HG03439 (cell line): ENCODE measurements at regions not wholly inside any gene's neighbourhood (a gene's known extent, or its start where the extent isn't known, plus 50 kb on each side); places are given as distances from the start of the nearest gene placed in this dataset.

ENCODE experiments used
- ATAC-seq: cut with Tn5 transposase; IDR thresholded peaks from one replicate; pipeline ENCODE4 v1.9.1; 2021; ENCODE audit warnings: mild to moderate bottlenecking, moderate library complexity; ENCODE audit not compliant: unreplicated experiment

DNA sequence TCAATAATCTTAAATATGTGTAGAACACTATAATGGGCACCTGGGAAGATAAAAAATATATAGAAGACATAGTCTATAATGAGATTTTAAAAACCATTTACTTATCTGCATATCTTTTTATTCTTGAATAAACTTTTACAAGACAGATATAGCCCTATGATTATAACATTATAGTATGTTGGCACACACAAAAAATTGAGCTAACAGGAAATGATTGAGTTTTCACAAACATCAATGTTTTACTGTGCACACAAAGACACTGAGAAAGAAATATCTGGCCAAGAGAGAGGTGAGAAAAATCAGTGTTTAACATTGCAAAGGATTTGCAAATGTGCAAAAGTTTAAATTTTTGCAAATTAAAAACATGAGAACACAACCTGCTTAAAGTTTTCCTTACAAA lies 124.3 kb downstream of the BBS10 start:
- no peak for ATAC-seq

DNA sequence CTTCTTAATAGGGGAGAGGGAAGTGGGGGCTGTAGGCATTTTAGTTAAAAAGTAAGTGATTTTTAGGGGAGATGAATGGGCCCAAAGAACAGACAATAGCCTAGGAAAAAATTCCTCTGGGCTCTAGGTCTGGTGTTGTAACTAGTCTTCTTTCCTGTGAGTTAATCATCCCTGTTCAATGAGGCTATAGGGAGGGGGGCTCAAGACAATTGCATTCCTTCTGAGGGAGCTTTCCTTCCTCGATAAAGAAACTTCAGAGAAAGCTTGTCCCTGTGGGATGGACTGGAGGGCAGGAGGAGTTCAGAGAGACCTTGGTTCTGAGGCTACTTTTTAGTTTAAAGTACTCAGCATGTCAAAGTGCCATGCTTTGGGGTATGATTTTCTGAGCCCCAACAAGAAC lies 127.2 kb downstream of the BBS10 start:
- ATAC-seq: no peak

DNA sequence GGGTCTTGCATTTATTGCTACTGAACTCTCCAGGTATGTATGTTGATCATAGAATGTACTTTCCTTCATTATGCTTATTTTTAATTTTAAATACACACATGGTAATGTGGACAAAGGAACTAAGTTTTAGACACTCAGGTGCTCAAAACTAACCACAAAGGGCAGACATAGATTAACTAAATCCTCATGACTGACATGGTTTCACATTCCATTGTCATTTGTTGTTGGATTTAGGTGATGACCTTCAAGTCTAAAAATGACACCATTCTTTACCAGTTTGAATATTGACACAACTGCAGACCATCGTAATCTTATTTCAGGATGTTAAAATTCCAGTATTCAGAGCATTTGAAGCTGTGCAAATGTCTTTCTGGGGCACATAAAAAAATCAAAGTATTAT lies 128.4 kb downstream of the BBS10 start:
- no peak for ATAC-seq

DNA sequence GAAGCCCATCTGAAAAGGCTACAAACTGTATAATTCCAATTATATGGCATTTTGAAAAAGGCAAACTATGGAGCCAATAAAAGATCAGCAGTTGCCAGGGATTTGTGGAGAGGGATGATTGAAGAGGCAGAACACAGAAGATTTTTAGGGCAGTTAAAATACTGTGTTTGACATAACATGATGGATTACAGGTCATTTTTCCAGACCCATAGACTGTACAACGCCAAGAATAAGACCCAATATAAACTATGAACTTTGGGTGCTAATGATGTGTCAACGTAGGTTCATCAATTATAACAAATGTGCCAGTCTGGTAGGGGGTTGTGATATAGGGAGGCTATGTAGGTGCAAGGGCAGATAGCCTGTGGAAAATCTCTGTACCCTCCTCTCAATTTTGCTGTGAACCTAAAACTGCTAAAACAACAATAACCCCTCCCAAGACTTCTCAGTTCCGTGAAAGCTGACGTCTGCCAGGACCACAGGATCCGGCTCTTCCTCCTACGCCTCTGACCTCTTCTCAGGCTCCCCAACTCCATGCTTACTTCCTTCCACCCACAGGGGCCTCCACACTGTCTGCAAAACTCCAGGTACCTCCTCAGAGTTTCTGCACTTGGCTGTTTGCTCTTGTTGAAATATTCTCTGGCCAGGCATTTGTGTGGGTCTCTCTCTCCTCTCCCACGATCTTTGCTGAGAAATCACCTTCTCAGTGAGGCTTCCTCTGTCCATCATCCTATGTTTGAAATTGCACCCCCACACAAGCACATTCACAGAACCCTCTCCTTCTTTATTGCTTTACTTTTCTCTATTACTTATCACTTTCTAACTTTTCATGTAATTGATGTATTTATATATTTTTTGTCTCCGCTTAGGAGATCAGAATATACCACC lies 131.4 kb downstream of the BBS10 start:
- no peak for ATAC-seq

DNA sequence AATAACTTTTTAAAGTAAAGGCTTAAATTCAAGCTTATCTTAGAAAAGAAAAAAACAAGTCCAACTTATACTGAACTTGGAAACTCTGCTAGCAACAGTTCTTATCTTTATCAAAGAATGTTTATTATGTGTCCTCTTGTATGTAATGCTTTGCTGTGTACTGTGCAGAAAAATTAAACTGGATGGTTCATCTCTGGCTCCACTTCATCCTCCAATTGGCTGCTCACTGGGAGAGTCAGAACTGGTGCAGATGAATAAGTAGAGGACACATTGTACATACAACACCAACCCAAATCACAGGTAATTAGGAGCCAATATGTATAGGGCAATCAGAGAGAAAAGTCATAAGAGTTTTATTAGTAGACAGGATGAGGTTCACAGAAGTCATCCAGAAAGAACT lies 123.6 kb upstream of the NAP1L1 start:
- no peak for ATAC-seq

DNA sequence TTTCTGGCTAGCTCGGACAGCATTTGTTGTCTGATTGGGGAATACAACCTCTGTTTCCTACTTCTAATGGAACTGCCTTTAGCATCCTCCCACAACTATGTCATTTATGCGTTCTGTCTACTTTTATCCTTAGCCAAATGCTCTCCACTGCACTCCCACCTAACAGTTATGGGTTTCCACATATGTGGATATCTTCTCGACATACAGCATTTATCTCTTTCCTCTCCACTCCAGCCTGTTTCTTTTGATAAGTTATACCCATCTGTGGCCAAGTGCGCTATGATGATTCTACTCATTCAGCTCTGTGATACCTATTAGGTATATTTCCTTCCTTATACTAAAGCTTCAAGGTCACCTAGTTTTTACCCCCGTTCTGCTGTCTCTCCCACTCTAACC lies 122.2 kb upstream of the NAP1L1 start:
- no peak for ATAC-seq

DNA sequence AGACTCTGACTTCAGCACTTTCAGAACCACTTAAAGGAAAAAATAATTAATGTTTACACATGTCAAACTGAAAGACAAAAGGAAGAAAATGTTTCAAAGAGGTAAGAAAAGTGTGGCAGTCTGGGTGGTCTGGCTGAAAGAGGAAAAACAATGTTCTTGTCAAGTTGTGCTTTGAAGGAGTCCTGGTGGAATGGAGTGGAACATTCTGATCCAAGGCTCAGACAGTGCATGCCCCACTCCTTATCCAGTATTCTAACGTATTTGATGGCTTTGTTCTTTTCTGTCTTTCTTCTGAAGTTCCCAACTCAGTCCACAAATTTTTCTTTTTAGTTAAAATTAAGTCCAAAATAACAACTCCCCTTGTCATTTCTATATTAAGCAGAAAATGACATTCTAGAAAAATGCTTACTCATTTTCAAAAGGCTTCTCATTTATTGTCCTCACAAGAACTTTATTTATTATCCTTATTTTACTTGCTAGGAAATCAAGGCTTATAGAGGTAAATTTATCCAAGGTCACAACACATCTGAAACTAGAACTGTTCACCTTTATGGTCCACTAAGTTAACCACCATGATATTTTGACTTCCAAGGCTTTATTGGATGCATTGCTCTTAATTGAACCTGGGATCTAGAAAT lies 121.7 kb upstream of the NAP1L1 start:
- ATAC-seq: no peak

DNA sequence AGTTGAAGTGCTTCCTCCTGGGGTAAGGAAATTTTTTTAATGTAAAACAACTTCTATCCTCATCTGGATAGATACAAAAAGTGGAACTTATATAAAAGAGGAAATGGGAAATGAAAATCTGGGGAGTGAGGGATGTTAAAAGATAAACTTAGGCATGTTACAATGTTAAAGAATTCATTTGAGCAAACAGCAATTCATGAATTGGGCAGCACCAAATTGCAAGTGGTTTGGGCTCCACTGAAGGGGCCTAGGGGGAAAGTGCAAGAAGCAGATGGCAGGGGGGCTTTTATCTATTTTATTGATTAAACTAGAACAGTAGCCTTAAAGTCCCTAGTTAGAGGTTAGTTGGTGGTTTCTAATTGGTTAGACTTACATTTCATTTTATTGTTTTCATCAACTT lies 118.1 kb upstream of the NAP1L1 start:
- ATAC-seq: no peak

DNA sequence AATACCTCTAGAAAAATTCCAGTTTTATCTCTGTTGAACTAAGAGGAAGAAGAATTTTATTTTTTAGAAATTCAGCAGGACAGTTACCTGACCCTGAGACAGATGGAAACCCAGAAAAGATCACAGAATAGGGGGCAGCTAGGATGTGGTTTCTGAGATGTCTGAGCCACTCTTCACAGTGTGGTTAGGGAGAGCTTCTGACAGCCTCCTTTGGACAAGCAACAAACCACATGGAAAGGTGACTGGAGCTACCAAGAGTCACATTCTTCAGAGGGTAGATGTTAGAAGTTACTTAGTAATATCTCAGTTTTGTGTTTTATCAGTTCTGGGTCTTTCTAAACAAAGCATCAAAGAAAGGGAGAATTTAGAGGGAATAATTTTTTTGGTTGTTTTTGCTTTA lies 117.3 kb upstream of the NAP1L1 start:
- ATAC-seq: no peak

DNA sequence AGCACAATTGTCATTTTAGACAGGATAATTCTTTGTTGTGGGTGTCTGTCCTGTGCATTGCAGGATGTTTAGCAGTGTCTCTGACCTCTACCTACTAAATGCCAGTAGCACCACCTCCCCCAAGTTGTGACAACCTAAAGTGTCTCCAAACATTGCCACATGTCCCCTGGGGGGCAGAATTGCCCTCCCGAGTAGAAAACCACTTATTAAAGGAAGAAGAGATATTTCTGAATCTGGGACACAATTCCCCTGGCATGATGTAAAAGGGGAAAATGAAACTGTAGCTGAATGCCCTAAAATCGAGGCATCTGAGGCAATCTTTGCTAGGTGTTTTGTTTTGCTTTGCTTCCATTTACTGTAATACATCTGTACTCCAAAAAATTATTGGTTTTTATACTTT lies 116.8 kb upstream of the NAP1L1 start:
- no peak for ATAC-seq

DNA sequence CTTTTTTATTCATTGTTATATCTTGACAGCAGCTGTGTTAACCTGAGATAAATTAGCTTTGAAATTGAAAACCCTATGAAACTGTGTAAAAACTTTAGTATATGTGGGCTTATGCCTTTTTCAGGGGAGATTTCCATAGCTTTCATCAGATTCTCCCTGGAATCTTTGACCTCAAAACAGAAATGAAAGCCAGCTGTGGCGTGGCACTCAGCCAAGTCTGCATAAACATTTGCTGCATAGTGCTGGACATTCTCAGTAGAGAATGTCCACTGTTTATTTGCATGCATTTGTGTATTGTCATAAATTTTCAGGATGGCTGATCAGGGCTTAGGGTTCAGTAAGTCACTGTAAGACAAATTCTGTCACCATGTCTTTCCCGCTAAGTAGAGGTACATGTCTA lies 115.3 kb upstream of the NAP1L1 start:
- no peak for ATAC-seq

DNA sequence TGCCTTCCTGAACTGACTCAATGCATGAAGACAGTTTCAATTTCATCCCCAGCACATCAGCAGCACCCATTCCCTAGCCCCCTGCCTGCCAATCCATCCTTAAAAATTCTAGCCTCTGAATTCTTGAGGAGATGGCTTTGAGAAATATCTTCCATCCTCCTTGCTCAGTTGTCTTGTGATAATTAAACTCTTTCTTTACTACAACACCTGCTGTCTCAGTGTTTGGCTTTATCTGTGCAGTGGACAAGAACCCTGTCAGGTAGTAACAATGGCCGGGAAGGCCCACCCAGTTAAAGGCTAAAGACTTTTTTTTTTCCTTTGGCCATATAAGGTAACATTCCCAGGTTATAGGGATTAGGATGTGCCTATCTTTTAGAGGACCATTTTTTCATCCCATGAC lies 114.4 kb upstream of the NAP1L1 start:
- no peak for ATAC-seq

DNA sequence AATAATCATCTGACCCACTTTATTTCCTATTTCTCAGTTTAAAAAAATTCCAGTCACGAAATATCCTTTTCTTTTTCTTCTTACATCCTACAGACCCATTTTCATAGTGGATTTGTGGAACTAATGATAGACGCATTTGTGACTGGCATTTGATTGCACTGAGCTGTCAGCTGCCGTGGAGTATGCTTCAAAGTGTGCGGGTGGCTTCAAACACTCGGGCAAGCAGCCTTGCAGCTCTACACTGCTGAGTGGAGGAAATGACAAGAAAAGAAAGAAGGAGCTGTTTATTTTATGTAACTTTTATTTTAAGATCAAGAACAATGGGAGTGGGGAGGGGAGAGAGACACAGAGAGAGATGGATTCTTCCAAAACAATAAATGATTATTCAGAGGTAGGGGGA lies 112.8 kb upstream of the NAP1L1 start:
- no peak for ATAC-seq

DNA sequence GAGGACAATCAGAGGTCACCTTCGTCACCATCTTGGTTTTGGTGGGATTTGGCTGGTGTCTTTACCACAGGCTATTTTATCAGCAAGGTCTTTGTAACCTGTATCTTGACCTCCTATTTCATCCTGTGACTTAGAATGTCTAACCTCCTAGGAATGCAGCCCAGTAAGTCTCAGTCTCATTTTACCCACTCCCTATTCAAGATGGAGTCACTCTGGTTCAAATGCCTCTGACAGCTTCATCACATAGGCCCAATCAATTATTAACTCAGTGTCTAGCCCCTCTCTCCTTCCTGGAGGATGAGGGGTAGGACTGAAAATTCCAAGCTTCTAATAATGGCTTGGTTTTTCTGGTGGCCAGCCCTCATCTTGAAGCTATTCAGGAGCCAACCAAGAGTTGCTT lies 111.4 kb upstream of the NAP1L1 start:
- ATAC-seq: no peak

DNA sequence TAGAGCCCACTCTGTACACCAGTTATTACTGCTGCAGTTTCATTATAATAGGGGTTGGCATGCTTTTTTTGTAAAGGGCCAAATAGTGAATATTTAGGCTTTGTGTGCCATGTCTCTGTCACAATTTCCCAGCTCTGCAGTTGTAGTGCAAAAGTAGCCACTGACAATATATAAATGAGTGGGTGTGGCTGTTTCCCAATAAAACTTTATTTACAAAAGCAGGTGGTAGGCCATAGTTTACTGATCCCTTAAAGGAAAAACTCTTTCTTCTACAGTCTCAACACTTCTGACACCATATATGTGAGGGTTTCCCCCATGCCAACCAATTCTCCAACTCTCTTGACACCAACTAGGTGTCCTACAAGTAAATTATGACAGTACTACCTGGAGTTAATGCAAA lies 110.2 kb upstream of the NAP1L1 start:
- no peak for ATAC-seq

DNA sequence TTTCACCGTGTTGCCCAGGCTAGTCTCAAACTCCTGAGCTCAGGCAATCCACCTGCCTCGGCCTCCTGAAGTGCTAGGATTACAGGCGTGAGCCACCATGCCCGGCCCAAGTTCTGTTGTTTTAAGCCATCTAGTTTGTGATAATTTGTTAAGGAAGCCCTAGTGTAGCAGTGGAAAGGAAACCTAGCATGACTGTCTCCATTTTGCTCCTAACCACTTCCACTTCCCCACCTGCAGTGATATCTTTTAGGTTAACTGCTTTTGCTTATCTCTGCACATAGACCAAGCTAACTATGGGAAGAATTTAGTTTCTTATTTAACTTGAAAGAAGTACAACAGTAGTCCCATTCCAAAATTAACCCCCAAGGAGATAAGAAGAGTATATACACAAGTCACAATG lies 109.5 kb upstream of the NAP1L1 start:
- no peak for ATAC-seq

DNA sequence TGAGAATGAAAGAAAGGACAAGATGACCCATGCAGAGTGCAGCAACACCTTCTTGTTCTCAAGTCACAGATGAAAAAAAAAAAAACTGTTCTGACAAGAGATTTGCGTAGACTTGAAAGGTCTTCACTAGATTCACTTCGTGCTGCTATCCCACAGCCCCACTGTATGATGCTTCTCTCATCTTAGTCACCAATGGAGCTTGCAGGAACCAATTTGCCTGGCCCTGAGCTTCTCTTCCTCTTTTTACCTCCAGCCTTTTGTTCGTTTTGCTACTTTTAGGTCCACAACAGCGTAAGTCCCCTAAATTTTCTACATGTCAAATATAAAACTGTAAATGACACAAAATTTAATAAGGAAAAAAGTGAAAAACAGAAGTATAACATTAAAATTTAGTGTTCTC lies 107.9 kb upstream of the NAP1L1 start:
- no peak for ATAC-seq

DNA sequence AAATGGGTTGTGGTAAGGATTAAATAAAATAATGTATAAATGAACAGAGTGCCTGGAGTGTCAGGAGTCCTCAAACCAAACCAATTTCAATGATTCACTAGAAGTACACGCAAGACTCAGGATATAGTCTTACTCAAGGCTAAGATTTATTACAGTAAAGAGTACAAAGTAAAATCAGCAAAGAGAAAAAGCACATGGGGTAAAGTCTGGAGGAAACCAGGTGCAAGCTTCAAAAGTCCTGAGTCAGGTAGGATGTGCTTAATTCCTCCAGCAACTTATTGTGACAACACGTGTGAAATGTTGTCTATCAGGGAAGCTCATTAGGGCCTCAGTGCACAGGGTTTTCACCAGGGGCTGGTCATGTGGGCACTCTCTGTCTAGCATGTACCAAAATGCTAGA lies 105.8 kb upstream of the NAP1L1 start:
- no peak for ATAC-seq

DNA sequence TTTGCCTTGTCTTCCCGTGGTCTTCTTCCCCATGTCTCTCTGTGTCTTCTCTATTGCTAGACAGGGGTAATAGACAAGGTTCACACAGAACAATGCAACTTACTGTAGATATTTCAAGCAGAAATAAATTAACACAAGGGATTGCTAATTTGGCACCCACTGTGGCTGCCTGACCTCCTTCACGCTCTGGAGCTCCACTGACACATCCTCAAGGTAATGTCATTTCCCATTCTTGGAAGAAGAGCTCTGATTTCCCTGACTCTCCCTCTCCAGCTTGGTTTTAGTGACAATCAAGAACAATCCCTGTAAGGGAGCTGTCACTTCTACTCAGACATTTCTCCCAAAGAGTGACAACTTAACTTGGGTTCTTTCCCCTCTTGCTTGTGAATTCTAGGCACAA lies 105.4 kb upstream of the NAP1L1 start:
- ATAC-seq: no peak

DNA sequence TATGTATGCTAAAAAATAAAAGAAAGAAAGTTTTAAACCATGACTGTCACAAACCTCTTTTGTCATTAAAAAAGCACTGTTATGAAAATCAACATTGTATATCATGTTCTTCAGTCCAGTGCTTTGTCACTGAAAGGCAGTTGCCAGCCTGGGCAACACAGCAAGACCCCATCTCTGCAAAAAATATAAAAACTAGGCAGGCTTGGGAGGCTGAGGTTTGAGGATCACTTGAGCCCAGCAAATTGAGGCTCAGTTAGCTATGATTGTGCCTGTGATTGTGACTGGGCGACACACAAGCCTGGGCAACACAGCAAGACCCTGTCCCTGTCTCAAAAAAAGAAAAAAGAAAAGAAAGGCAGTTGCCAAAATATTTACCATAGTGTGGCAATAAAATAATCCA lies 102.7 kb upstream of the NAP1L1 start:
- no peak for ATAC-seq

DNA sequence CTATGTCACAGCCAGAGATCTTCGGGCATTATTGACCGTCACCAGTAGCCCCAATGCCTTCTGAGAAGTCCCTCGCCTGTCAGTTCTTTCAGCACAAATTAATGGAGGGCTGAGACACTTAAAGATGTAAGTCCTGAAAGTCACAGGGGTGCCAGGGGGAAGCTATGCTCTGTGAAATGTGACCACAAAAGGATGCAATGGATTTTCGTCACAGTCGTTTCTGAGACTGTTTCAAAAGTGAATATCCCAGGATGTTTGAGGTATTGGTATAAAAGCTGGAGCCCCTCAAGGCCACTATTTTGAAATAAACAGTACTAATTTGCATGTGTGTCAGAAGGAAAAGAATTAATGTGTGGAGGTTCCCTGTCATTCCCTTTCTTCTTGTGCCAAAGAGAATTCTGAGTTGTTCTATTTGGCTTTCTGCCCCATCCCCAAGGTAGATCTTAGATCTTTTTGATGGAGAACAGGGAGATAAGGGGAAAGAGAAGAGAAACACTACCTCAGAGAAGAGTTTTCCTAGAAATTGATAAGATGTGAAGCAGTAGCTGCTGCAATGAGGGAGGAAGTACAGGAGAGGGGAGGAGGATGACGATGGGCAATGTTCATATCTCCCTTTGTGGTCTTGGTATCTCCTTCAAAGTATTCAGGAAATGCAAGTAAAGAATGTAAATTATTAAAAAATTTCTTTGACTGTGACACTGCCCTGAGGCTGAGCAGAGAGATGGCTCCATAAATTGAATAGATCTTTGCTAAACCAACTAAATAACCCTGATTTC lies 101.8 kb upstream of the NAP1L1 start:
- no peak for ATAC-seq
